GM12864 (cell line): ENCODE measurements at regions not wholly inside any gene's neighbourhood (a gene's known extent, or its start where the extent isn't known, plus 50 kb on each side); places are given as distances from the start of the nearest gene placed in this dataset.
"Not testable (repeated sequence)": the region's sequence is repeated elsewhere in the genome, so short reads cannot be mapped to it uniquely, and the experiment has no call there.

Source experiments
- DNase-seq: peaks from one replicate; pipeline ENCODE4 v3.0.0-alpha.2; 2011; ENCODE audit warnings: low read depth
- H3K4me3 ChIP-seq: 2 replicates; pipeline ENCODE4 v1.5.1; 2011; ENCODE audit warnings: mild to moderate bottlenecking, low read depth, low read length, control low read depth
- CTCF ChIP-seq: IDR thresholded peaks from 2 replicates; pipeline ENCODE4 v1.5.1; 2011; ENCODE audit warnings: low read depth, mild to moderate bottlenecking, moderate library complexity, low read length, control low read depth, inconsistent platforms; ENCODE audit errors: missing control alignments

- no peak overlapping the region for H3K4me3 ChIP-seq
- DNase-seq: no peak
- TF ChIP-seq CTCF: no peak
Measured at GRCh38 chr6:935582-935981, 242.6 kb upstream of the EXOC2 start.

GRCh38 chr6:934686-935085 lies 241.7 kb upstream of the EXOC2 start:
- TF ChIP-seq CTCF: no peak
- no peak for DNase-seq
- no peak overlapping the region for H3K4me3 ChIP-seq

- DNase-seq, H3K4me3 ChIP-seq: not testable (repeated sequence)
Measured at GRCh38 chr6:931919-932318, 239.0 kb upstream of the EXOC2 start.

- DNase-seq: no peak
- no peak for TF ChIP-seq CTCF
- no peak overlapping the region for H3K4me3 ChIP-seq
Measured at GRCh38 chr6:927157-927556, 234.2 kb upstream of the EXOC2 start.

- no peak for DNase-seq
- TF ChIP-seq CTCF: no peak
Measured at GRCh38 chr6:925656-926213, 232.8 kb upstream of the EXOC2 start.

GRCh38 chr6:924661-925060 lies 231.7 kb upstream of the EXOC2 start:
- DNase-seq: no peak
- no peak overlapping the region for H3K4me3 ChIP-seq
- no peak for TF ChIP-seq CTCF

More at GRCh38 chr6:925656-926213, 232.8 kb upstream of the EXOC2 start:
- no peak overlapping the region for H3K4me3 ChIP-seq

GRCh38 chr6:921400-921799 lies 228.5 kb upstream of the EXOC2 start:
- no peak for DNase-seq
- TF ChIP-seq CTCF: no peak
- H3K4me3 ChIP-seq: no peak overlapping the region

GRCh38 chr6:920512-920911 lies 227.6 kb upstream of the EXOC2 start:
- H3K4me3 ChIP-seq: no peak overlapping the region
- no peak for DNase-seq
- TF ChIP-seq CTCF: no peak
